Upper lobe of right lung (tissue), 1 donor: ENCODE measurements at regions not wholly inside any gene's neighbourhood (a gene's known extent, or its start where the extent isn't known, plus 50 kb on each side); places are given as distances from the start of the nearest gene placed in this dataset.
"Not testable (repeated sequence)": the region's sequence is repeated elsewhere in the genome, so short reads cannot be mapped to it uniquely, and the experiment has no call there.

ENCODE experiments used
- ATAC-seq: fragments of 200-7000 bp; cut with Tn5 transposase; one replicate; pipeline ENCODE4 v1.9.1; 2020; ENCODE audit warnings: mild to moderate bottlenecking, moderate library complexity
- DNase-seq: peaks from one replicate; pipeline ENCODE4 v3.0.0-alpha.2; 2020
- H3K27ac ChIP-seq: fragments of 200-600 bp; one replicate; pipeline ENCODE4 v1.8.0; 2022
- H3K27me3 ChIP-seq: fragments of 200-600 bp; one replicate; pipeline ENCODE4 v1.8.0; 2022; ENCODE audit warnings: mild to moderate bottlenecking
- H3K36me3 ChIP-seq: fragments of 200-600 bp; one replicate; pipeline ENCODE4 v1.8.0; 2022
- H3K4me1 ChIP-seq: fragments of 200-600 bp; one replicate; pipeline ENCODE4 v1.8.0; 2022
- H3K4me3 ChIP-seq: fragments of 200-600 bp; one replicate; pipeline ENCODE4 v1.8.0; 2022; ENCODE audit warnings: mild to moderate bottlenecking
- H3K9me3 ChIP-seq: fragments of 200-600 bp; one replicate; pipeline ENCODE4 v1.8.0; 2022
- CTCF ChIP-seq: fragments of 200-600 bp; IDR thresholded peaks from one replicate; pipeline ENCODE4 v1.8.0; 2022; ENCODE audit warnings: antibody characterized with exemption
- intact Hi-C: fragments of 100-400 bp; cut with DNase I; formaldehyde crosslinking; loops from one replicate; pipeline ENCODE4 v1.11.0; 2022
- donor health status: DM: no; HTN: yes; CAD: no; lungs with severe emphysema.

- intact Hi-C loops, ATAC-seq: not testable (repeated sequence)
Observed at GRCh38 chr21:9006111-9006510, 1515.3 kb upstream of the TPTE start.

GRCh38 chr21:9006553-9007323 lies 1514.6 kb upstream of the TPTE start:
- DNase-seq, H3K4me3 ChIP-seq, H3K27ac ChIP-seq, H3K36me3 ChIP-seq, ATAC-seq, H3K4me1 ChIP-seq, intact Hi-C loops, H3K9me3 ChIP-seq: not testable (repeated sequence)
- peaks cover 56% of the 10 kb centered on the region for H3K27me3 ChIP-seq

More at GRCh38 chr21:9006111-9006510, 1515.3 kb upstream of the TPTE start:
- DNase-seq, H3K9me3 ChIP-seq, H3K36me3 ChIP-seq, H3K4me1 ChIP-seq, H3K4me3 ChIP-seq, H3K27ac ChIP-seq: not testable (repeated sequence)
- H3K27me3 ChIP-seq = peaks cover 51% of the 10 kb centered on the region

- intact Hi-C loops = no loop called here
- Histone ChIP-seq H3K36me3 (no peaks in the 10 kb centered on the region), H3K9me3 (no peaks in the 10 kb centered on the region), H3K4me1 (no peaks in the 10 kb centered on the region), H3K27ac (no peak overlapping the region), H3K27me3 (peaks cover 56% of the 10 kb centered on the region), H3K4me3 (no peak overlapping the region)
- no peak for TF ChIP-seq CTCF
- ATAC-seq (peak; percentile 64), DNase-seq (no peak)
Observed at GRCh38 chr21:9008636-9009035, 1512.7 kb upstream of the TPTE start.

GRCh38 chr21:9009267-9010016 lies 1511.9 kb upstream of the TPTE start:
- H3K27ac ChIP-seq, H3K36me3 ChIP-seq, intact Hi-C loops, ATAC-seq, H3K4me1 ChIP-seq, DNase-seq, H3K9me3 ChIP-seq, H3K4me3 ChIP-seq: not testable (repeated sequence)
- H3K27me3 ChIP-seq = peaks cover 56% of the 10 kb centered on the region

- DNase-seq, H3K27ac ChIP-seq, intact Hi-C loops, ATAC-seq, H3K9me3 ChIP-seq, H3K36me3 ChIP-seq, H3K4me1 ChIP-seq, H3K4me3 ChIP-seq: not testable (repeated sequence)
- peaks cover 48% of the 10 kb centered on the region for H3K27me3 ChIP-seq
Observed at GRCh38 chr21:9010121-9010795, 1511.1 kb upstream of the TPTE start.

GRCh38 chr21:9010936-9011890 lies 1510.2 kb upstream of the TPTE start:
- H3K4me3 ChIP-seq, DNase-seq, H3K9me3 ChIP-seq, intact Hi-C loops, H3K36me3 ChIP-seq, H3K27ac ChIP-seq, ATAC-seq, H3K4me1 ChIP-seq: not testable (repeated sequence)
- peaks cover 47% of the 10 kb centered on the region for H3K27me3 ChIP-seq

GRCh38 chr21:9011916-9012315 lies 1509.5 kb upstream of the TPTE start:
- DNase-seq, H3K4me3 ChIP-seq, H3K36me3 ChIP-seq, H3K27ac ChIP-seq, ATAC-seq, H3K4me1 ChIP-seq, intact Hi-C loops, H3K9me3 ChIP-seq: not testable (repeated sequence)
- peaks cover 42% of the 10 kb centered on the region for H3K27me3 ChIP-seq

- H3K9me3 ChIP-seq, H3K4me3 ChIP-seq, H3K36me3 ChIP-seq, ATAC-seq, DNase-seq, H3K4me1 ChIP-seq, H3K27ac ChIP-seq, intact Hi-C loops: not testable (repeated sequence)
- H3K27me3 ChIP-seq = peaks cover 32% of the 10 kb centered on the region
Observed at GRCh38 chr21:9013502-9014242, 1507.7 kb upstream of the TPTE start.

GRCh38 chr21:9014243-9014734 lies 1507.1 kb upstream of the TPTE start:
- peaks cover 26% of the 10 kb centered on the region for H3K27me3 ChIP-seq
- ATAC-seq, intact Hi-C loops, H3K36me3 ChIP-seq, H3K4me1 ChIP-seq, H3K27ac ChIP-seq, H3K9me3 ChIP-seq, H3K4me3 ChIP-seq: not testable (repeated sequence)
- DNase-seq = peak; percentile 51

GRCh38 chr21:9015483-9016197 lies 1505.7 kb upstream of the TPTE start:
- not testable (repeated sequence) for H3K4me1 ChIP-seq, H3K9me3 ChIP-seq
- H3K27me3 ChIP-seq = peaks cover 18% of the 10 kb centered on the region

GRCh38 chr21:9017206-9017605 lies 1504.2 kb upstream of the TPTE start:
- peaks cover 12% of the 10 kb centered on the region for H3K27me3 ChIP-seq
- H3K4me3 ChIP-seq, H3K36me3 ChIP-seq, H3K27ac ChIP-seq, ATAC-seq, intact Hi-C loops, H3K4me1 ChIP-seq, H3K9me3 ChIP-seq: not testable (repeated sequence)
- peak; percentile 65 for DNase-seq

More at GRCh38 chr21:9015483-9016197, 1505.7 kb upstream of the TPTE start:
- peak; percentile 68 for DNase-seq
- intact Hi-C loops, H3K27ac ChIP-seq, H3K36me3 ChIP-seq, H3K4me3 ChIP-seq, ATAC-seq: not testable (repeated sequence)
